ENCODE measurements at regions not wholly inside any gene's neighbourhood (a gene's known extent, or its start where the extent isn't known, plus 50 kb on each side); places are given as distances from the start of the nearest gene placed in this dataset.

DNA sequence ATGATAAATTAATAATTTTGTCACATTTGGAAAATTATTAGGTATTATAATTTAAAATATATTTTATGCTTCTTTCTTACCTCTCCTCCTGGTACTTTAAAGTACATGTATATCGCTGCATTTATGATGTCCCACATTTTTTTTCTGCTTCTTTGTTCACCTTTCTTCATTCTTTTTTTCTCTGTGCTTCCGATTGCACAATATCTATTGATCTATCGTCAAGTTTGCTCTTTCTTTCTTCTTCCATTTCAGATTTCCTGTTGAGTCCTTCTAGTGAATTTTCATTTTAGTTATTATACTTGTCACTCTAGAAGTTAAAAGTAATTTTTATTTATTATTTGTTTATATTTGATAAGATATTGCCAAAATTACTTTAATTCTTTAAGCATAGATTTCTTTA lies 441.0 kb upstream of the HS3ST5 start:
- Histone ChIP-seq H3K36me3 (no peaks in the 10 kb centered on the region), H3K27me3 (ENCODE audit: insufficient read depth, low read depth, severe bottlenecking) (no peaks in the 10 kb centered on the region), H3K4me3 (ENCODE audit: low read depth, low read length) (no peak overlapping the region), H3K9me3 (ENCODE audit: severe bottlenecking) (no peaks in the 10 kb centered on the region), H3K27ac (no peak overlapping the region)
- TF ChIP-seq, protein P1, sequence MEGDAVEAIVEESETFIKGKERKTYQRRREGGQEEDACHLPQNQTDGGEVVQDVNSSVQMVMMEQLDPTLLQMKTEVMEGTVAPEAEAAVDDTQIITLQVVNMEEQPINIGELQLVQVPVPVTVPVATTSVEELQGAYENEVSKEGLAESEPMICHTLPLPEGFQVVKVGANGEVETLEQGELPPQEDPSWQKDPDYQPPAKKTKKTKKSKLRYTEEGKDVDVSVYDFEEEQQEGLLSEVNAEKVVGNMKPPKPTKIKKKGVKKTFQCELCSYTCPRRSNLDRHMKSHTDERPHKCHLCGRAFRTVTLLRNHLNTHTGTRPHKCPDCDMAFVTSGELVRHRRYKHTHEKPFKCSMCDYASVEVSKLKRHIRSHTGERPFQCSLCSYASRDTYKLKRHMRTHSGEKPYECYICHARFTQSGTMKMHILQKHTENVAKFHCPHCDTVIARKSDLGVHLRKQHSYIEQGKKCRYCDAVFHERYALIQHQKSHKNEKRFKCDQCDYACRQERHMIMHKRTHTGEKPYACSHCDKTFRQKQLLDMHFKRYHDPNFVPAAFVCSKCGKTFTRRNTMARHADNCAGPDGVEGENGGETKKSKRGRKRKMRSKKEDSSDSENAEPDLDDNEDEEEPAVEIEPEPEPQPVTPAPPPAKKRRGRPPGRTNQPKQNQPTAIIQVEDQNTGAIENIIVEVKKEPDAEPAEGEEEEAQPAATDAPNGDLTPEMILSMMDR (IDR thresholded peaks at IDR 0.05; ENCODE audit: low read depth, low read length), result no peak
- DNase-seq, result no peak

DNA sequence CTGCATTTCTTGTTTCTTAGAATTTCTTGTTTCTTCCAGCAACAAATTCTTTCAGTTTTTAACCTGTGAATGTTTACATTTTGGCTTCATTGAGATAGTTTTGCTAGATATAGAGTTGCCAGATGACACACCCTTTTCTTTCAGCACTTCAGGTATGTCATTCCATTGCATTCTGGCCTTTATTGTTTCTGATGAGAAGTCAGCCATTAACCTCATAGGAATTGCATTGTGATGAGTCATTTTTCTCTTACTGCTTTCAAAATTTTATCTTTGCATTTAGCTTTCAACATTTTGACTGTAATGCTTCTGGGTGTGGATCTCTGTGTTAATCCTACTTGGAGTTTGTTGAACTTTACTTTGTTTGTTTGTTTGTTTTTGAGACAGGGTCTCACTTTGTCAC lies 440.3 kb upstream of the HS3ST5 start:
- Histone ChIP-seq H3K36me3 (no peaks in the 10 kb centered on the region), H3K27ac (no peak overlapping the region), H3K9me3 (ENCODE audit: severe bottlenecking) (no peaks in the 10 kb centered on the region), H3K27me3 (ENCODE audit: insufficient read depth, low read depth, severe bottlenecking) (no peaks in the 10 kb centered on the region), H3K4me3 (ENCODE audit: low read depth, low read length) (no peak overlapping the region)
- no peak for DNase-seq
- TF ChIP-seq, protein P1 (IDR thresholded peaks at IDR 0.05; ENCODE audit: low read depth, low read length), result no peak

DNA sequence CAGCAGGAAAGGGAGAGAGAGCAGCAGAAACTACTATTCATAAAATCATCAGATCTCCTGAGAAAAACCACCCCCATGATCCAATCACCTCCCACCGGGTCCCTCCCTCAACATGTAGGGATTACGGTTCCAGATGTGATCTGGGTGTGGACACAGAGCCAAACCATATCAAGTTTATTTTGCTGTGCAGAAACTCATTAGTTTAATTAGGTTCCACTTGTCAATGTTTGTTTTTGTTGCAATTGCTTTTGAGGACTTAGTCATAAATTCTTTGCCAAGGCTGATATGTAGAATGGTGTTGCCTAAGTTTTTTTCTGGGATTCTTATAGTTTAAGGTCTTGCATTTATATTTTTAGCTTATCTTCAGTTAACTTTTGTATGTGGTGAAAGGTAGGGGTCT lies 422.0 kb upstream of the HS3ST5 start:
- no peaks in the 10 kb centered on the region for H3K36me3 ChIP-seq
- no peak overlapping the region for H3K27ac ChIP-seq
- no peak for DNase-seq
- H3K27me3 ChIP-seq (ENCODE audit: insufficient read depth, low read depth, severe bottlenecking), result no peaks in the 10 kb centered on the region
- TF ChIP-seq, protein P1 (IDR thresholded peaks at IDR 0.05; ENCODE audit: low read depth, low read length), result no peak
- H3K9me3 ChIP-seq (ENCODE audit: severe bottlenecking), result peaks cover 2% of the 10 kb centered on the region
- H3K4me3 ChIP-seq (ENCODE audit: low read depth, low read length), result no peak overlapping the region

DNA sequence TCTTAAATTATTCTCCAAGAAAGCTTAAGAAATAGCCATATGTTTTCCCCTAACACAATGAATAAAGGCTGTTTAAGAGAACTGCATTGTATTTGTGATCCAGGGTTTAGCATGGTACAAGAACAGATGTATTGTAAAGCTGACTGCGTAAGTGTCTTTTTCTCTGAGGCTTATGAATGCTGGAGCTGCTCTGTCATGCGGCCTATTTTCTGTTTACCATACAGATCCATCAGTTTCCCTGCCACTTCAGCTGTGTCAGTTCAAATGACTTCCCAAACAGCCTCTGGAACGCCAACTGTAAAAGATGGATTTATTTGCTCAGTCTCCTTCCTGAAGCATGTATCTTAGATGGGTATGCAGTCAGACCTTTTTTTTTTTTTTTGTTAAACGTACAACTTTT lies 419.3 kb upstream of the HS3ST5 start:
- Histone ChIP-seq H3K4me3 (ENCODE audit: low read depth, low read length) (no peak overlapping the region), H3K9me3 (ENCODE audit: severe bottlenecking) (peaks cover 2% of the 10 kb centered on the region), H3K27ac (no peak overlapping the region), H3K27me3 (ENCODE audit: insufficient read depth, low read depth, severe bottlenecking) (no peaks in the 10 kb centered on the region), H3K36me3 (no peaks in the 10 kb centered on the region)
- TF ChIP-seq, protein P1 (IDR thresholded peaks at IDR 0.05; ENCODE audit: low read depth, low read length), result no peak
- no peak for DNase-seq

DNA sequence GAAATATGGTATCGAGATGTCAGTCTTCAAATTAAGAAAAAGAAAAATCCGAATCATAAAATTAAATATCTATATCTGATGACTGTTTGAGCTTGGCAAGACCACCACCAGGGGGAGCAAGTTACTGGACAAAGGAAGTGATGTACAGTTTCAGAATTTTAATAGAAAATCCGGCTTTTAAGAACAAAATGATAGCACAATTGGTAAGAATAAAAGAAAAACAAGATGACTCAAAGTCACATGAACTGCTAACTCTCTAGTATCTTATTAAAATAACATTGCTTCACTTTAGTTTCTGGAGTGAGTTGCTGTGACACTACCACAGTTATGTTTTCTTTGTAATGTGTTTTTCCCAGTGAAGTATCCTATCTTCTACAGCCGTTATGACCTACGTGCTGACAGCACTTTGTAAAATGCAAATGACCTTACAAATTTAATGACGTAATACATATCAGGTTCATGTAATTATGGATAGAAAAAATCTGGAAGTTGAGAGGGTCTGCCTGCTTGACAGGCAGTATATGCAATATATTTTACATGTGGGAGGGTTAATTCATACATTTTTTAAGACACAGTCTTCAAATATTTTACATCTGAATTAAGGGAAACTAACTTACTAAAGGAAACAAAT lies 405.3 kb upstream of the HS3ST5 start:
- DNase-seq, result peak; percentile 58
- TF ChIP-seq, protein P1 (IDR thresholded peaks at IDR 0.05; ENCODE audit: low read depth, low read length), result peak; percentile 45
- H3K4me3 ChIP-seq (ENCODE audit: low read depth, low read length), result no peak overlapping the region
- no peaks in the 10 kb centered on the region for H3K36me3 ChIP-seq
- H3K27ac ChIP-seq, result no peak overlapping the region
- peaks cover 4% of the 10 kb centered on the region for H3K9me3 ChIP-seq (ENCODE audit: severe bottlenecking)
- no peaks in the 10 kb centered on the region for H3K27me3 ChIP-seq (ENCODE audit: insufficient read depth, low read depth, severe bottlenecking)

DNA sequence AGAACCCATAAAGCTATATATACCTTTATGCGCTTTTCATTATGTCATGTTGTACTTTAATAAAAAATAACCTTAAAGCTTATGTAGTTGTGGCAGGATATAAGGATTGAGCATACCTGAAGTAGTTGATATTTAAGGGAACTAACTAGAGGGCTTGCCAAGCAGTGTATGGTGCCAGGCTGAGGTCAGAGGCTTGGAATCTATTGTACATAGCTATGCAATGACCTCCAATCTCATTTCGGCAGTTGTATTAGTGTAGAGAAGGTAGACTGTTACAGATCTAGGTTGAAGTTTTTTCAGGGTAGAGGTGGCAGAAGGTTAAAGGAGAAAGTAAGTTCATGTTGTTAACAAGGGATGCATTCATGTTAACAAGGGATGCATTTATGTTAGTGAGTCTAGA lies 397.7 kb upstream of the HS3ST5 start:
- Histone ChIP-seq H3K36me3 (no peaks in the 10 kb centered on the region), H3K4me3 (ENCODE audit: low read depth, low read length) (no peak overlapping the region), H3K27ac (no peak overlapping the region), H3K9me3 (ENCODE audit: severe bottlenecking) (peaks cover 4% of the 10 kb centered on the region), H3K27me3 (ENCODE audit: insufficient read depth, low read depth, severe bottlenecking) (no peaks in the 10 kb centered on the region)
- TF ChIP-seq, protein P1 (IDR thresholded peaks at IDR 0.05; ENCODE audit: low read depth, low read length), result no peak
- no peak for DNase-seq

Measured in WERI-Rb-1 (cell line).